A673 (cell line): ENCODE measurements at regions not wholly inside any gene's neighbourhood (a gene's known extent, or its start where the extent isn't known, plus 50 kb on each side); places are given as distances from the start of the nearest gene placed in this dataset.

Experiments used
- CTCF ChIP-seq: fragments of 300-800, 200-600 bp; sonication (generic); conservative IDR thresholded peaks from 2 replicates; pipeline ENCODE4 v1.5.1; 2017; ENCODE audit warnings: low read depth, mild to moderate bottlenecking, antibody characterized with exemption, low read length, moderate library complexity, mixed read lengths
- EZH2 ChIP-seq: fragments of 200-600 bp; sonication (generic); IDR thresholded peaks from 2 replicates; pipeline ENCODE4 v1.6.1; 2017; ENCODE audit warnings: borderline replicate concordance, low read depth, mild to moderate bottlenecking, mixed read lengths, antibody characterized with exemption, low read length; ENCODE audit not compliant: poor library complexity, severe bottlenecking

GRCh38 chr4:44985152-44985551, 258.8 kb upstream of the GNPDA2 start:
- no peak for TF ChIP-seq CTCF
- TF ChIP-seq EZH2 = no peak
